HG03469 (cell line): ENCODE measurements at regions not wholly inside any gene's neighbourhood (a gene's known extent, or its start where the extent isn't known, plus 50 kb on each side); places are given as distances from the start of the nearest gene placed in this dataset.
"Not testable (repeated sequence)": the region's sequence is repeated elsewhere in the genome, so short reads cannot be mapped to it uniquely, and the experiment has no call there.

Source experiments
- ATAC-seq: cut with Tn5 transposase; IDR thresholded peaks from one replicate; pipeline ENCODE4 v1.9.1; 2021; ENCODE audit warnings: mild to moderate bottlenecking, moderate library complexity, moderate number of reproducible peaks; ENCODE audit not compliant: unreplicated experiment

DNA sequence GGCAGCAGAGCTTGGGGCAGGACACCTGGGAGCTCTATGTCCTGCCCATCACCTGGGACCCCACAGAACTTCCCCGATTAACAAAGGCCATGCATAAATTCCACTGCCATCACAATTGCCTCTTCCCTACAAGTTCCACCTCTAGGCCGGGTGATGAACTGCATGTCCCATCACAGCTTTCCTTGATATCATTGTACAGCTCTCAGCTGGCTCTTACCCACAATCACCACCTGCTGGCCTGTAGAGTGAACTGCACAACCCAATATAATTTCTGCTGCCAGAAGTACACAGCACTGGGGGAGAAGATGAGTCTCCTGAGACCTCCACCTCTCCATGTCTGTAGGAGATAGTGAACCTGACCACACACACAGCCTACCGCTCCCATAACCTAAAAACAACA is 285.0 kb upstream of the AADAT start:
- peak; percentile 100 for ATAC-seq

DNA sequence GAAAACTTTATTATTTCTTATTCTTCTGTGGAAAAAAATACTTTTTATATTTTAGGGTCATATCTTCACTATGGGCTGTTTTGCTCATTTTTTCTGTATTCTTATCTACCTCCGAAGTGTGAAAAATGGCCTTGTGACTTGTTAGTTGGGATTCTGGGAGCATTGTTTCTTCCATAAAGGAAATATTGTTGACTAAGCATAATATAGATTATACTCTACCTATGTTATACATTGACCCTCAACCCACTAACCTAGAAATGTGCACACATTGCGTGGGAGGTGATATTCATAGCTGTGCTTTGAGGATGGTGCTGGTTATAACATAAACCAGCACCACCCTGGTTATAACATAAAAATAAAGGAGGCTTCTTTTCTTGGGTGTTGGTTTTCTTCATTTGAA is 259.2 kb upstream of the AADAT start:
- no peak for ATAC-seq

DNA sequence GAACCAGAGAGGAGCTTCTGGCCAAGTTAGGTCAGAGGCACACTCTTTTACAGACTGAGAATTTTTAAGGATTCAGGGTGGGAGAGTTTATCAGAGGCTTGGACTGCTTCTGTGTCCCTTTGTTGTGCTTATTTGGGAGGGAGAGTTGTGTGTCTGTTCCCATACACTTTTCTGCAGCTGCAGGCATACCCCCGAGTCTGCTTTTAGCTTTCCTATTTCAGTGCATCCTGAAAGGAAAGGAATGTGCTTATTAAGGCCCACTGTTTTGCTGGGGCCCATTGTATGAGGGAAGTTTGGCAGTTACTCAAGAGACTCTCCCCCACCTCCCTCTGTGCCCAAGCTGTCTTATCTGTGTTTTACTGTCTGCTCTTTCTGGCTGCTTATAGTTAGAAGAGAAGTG is 257.4 kb upstream of the AADAT start:
- ATAC-seq = not testable (repeated sequence)

DNA sequence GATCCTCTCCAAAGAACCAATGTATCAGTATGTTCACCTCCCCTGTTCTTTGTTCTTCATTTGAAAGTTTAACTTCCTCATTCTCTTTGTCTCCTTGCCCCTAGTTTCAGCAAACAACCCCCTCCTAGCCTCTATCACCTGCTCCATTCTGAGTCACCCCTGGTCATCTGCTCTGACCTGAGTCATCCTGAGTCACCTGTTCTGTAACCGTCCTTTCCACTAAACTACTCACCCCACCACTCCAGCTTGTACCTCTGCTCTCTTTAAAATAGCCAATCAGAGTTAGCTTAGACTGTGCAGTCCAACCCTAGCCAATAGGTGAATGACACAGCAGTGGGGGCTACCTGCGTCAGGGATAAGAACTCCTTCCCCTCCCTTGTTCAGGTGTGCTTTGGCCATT is 249.8 kb upstream of the AADAT start:
- no peak for ATAC-seq

DNA sequence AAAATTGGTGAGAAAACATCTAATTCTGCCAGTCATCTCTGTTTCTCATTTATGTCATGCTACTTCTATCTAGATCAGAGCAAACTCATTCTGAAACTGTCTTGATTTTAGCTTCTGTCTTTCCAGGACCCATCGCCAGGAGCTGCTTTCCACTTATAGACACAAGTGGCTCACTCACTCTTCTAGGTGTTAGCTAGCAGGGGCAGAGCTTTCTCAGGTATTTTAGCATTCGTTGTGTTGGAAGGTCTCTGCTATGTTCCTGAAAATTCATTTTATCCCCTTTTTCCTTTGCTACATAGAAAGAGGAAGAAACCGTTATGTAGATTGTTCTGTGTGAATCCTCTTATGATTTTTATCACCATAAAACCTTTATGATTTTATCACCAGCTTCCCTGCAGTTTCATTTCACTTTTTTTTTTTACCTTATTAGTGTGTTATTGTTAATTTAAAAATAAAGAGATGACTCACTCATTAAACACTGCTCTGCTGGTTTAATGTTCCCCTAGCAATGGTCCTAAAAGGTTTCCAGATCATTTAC is 246.6 kb upstream of the AADAT start:
- ATAC-seq = peak; percentile 94

DNA sequence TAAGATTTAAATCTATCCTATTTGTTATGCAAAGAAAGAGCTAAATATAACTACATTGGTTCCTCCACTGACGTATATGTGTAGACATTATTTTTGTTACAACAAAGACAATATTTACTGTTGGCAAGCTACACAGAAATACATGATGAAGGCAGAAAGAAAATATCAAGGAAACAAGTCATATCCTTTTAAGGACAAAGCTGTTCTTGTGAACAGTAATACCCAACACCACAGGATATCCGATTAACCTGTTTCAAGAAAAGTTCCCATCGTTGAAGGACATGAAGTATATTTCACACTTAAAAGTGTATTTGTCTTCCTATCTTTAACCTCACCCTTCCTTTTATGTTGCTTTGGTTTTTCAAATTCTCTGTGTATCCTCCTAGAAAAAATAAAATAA is 235.8 kb upstream of the AADAT start:
- no peak for ATAC-seq

DNA sequence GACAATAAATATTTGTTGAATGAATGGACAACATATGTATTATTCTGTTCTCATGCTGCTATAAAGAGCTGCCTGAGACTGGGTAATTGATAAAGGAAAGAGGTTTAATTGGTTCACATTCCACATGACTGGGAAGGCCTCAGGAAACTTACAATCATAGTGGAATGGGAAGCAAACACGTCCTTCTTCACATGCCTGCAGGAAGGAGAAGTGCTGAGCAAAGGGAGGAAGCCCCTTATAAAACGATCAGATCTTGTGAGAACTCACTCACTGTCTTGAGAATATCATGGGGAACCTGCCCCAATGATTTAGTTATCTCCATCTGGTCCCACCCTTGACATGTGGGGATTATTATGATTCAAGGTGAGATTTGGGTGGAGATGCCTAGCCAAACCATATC is 233.9 kb upstream of the AADAT start:
- ATAC-seq = no peak

DNA sequence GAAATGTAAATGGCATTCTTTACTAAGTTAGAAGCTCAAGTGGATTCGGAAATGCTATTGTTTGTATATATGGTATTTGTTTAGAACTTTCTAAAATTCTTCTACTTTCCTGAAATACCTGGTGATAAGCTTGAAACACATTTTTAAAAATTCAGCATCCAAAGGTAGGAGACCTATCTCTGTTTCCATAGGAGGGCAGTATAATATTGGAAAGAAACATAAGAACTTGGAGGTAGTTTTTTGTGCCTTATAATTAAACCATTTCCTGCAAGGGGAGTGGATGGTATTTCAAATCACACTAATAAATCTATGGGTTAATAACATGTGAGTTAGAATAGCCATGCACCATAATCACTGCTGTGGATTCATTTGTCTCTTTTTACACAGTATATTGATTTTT is 217.4 kb upstream of the AADAT start:
- no peak for ATAC-seq

DNA sequence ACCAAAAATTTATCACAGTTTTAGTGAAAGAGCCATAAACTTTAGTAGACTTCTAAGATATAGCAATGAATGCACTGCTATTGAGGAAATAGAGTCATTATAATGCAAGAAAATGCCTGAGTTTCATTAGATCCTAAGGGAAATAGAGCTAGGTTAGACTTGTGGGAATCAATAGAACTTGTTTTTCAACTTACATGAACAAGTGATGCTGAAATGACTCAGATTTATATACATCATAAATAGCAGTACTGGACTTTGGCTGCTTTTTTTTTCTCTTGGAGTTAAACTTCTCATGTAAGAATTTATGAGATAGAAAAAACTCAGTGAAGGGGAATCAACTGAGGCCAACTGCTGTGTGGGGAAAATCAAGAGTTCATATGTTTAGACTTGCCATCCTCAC is 216.5 kb upstream of the AADAT start:
- no peak for ATAC-seq

DNA sequence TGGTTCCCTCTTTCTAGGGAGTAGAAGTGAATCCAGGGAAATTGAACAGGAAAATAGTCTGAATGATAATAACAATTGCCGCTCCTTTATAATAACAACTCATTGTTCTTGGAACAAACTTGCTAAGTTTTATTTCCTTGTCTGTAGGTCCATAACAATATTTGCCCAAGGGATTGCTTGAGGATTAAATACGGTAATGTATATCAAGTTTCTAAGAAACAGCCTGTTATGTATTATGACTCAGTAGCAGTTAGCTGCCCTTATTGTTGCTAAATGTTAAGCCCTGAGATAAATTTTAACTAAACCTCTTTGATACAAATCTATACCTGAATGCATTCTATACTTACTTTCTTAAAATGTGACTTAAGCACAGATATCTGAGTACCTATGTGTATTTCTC is 215.9 kb upstream of the AADAT start:
- no peak for ATAC-seq

DNA sequence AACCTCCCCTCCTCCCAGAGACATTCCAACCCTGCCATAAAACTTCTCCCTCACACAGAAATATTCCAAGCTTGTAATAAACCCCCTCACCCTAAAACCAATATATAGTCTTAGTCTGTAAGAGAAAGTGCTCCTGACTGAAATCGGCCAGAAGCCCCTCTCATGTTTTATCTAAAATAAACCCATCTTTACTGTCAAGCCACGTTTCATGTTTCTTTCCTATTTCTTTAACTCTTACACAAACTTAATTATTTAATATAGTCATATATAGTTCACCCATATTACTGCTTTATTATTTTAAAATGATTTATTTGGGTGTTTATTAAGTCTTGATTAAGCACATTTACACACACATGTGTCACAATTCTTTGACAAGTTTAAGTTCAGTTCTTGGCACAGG is 191.3 kb upstream of the AADAT start:
- ATAC-seq = no peak

DNA sequence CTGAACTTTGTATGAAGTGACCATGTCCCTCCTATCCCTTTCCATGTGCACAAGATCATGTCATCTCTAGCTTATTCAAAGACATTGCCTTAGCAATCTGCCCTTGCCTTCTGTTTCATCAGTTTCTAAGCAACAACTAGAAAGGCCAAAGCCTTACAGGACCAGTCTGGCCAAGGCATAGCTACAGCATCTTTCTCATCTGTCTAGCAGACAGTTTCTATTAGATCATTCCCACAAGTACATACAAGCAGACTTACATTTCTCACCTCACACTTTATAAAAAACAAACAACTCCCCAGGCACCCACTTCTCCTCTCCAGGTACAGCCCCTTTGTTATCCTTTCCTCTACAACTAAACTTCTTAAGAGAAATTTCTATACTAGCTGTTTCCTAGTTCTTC is 188.7 kb upstream of the AADAT start:
- ATAC-seq = no peak

DNA sequence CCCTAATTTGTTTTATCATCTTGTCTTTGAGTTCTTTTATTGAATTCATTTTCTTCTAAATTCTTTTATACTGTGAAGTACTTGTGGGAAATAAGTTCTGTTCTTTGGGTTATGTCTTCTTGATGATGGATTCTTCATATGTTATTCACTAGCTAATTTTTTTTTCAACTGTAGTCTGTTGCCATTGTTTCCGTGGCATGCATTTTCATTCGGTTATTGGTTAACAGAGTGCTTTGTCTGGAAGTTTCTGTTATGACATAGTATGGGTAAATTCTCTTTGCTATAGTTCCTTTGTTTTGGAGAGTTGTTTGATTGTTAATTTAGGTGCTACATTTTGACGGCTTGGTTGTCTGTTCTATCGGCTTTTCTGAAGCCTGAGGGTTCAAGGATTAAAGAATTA is 184.9 kb upstream of the AADAT start:
- ATAC-seq = no peak

DNA sequence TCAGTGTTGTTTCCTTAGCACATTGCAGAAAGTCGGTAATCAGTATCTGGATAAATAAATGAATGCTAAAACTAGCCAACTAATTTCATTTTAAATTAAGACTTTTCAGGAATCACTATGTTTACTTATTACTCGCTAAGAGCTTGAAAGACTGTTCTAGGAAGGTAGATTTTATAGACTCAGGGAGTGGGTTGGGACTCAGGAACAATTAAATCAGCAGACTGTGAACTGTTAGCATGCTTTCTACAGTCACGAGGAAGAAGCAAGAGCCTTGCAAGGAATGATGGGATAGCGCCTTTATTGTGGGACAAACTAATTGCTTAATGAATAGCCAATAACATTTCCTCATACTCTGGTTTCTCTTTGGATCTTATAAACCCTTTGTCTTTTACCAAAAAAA is 183.2 kb upstream of the AADAT start:
- ATAC-seq = no peak

DNA sequence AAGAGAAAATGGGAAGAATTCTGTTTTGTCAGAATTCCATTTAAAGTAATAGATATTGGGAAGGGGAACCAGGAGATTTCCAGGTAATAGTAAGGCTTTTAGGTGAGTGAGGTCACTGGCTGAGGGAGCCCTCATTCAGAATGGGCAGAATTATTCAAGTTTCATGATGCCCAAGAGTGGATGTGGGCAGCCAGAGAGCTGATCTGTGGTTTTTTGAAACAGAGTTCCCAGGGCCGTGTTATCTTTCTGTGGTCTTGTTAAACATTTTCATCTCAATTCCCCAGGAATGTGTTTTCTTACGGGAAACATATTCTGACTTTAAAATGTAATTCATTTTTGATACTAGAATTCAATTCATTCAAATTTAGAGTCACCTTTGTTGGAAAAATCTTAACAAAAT is 182.0 kb upstream of the AADAT start:
- ATAC-seq = no peak

DNA sequence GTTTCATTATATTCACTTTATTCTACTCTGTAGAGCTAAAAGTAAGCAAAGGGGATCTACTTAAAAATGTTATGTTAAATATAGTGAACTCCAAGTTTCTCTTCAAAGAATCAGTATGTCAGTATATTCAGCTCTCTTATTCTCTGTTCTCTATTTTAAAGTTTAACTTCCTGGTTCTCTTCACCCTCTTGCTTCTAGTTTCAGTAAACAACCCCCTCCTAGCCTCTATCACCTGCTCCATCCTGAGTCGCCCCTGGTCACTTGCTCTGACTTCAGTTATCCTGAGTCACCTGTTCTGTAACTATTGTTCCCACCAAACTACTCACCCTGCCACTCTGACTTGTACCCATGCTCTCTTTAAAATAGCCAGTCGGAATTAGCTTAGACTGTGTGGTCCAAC is 180.9 kb upstream of the AADAT start:
- ATAC-seq = no peak

DNA sequence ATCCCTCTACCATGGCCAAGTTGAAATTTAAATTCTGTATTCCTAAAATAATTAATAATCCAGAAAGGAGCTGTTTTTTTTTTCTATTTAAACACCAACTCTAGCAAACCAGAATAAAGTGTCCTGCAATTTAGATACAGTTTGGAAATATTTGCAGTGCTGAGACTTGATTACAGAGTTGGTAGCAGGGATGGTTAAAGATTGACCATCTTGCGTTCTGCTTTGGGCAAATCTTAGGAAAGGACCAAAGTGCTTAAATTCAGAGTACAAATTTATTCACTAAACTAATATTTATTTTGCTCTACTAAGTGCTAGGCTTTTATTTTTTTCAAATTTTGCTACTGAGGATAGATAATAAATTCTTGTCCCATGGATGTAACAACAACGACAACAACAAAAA is 180.2 kb upstream of the AADAT start:
- no peak for ATAC-seq

DNA sequence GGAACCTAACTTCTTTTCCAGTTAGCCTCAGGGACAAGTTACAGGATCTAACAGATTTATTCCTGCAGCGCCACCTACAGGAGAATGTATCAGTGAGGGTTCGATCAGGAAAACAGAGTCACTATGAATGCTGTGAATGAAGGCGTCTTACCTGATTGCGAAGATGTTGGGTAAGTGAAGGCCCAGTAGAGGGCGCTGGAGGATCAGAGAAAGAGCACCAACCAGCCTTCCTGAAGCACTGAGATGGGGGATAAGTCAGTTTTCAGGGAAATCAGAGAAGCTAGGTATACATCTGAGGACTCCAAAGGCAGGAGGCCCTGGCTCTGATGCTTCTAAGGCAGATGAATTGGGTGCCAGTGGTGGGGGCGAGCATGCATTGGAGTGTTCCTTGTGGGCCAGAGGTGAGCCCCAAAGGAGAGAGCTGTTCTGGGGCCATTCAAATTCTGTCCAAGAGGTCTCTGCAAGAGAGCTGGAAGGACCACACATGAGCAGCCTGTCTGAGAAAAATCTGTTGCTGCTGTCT is 169.9 kb upstream of the AADAT start:
- ATAC-seq = peak; percentile 99

DNA sequence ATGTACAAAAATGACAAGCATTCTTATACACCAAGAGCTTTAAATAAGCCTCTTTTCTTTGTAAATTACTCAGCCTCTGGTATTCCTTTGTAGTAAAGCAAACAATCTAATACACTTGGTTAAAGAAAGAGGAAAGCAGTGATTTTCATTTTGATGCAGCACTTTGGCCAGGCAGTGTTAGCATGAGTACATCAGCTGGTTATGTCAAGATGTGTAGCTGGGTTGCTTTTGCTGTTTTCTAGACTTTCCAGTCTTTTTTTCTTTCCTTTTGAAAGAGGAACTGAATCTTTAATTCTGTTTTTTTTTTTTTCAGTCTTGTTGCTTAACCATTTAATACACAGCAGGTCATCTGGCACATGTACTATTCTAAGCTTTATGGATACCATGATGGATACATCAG is 167.1 kb upstream of the AADAT start:
- ATAC-seq = no peak

DNA sequence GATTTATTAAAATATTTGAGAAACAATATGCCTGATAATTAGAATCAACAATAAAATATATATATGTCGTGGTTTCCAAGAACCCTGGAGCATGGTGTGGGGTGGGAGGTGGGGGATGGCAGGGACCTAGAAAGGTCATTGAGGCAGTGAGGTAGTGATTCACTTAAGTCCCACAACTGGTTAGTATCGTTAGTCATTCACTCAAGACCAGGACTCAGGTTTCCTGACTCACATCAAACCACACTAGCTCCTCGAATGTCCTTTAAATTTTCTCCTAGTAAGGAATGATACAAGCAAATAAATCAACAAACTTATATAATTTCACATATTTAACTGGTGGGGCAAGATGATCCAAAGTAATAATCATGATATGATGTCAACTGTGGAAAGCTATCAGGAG is 158.8 kb upstream of the AADAT start:
- ATAC-seq = no peak

DNA sequence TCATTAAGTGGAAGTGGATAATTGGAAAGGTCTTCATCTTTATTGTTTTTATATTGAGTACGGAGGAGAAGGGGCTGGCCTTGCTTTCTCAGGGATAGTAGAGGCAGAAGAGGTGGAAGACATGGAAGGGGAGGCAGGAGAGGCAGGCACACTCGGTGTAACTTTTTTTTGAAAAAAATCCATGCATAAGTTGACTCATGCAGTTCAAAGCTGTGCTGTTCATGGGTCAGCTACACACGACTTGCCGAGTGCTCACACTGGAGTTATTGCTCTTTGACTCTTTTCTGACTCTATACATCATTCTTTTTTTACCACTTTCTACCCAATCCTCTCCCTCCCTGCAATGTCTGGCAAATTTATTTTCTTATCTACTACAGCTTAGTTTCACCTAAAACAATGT is 158.3 kb upstream of the AADAT start:
- ATAC-seq = no peak

DNA sequence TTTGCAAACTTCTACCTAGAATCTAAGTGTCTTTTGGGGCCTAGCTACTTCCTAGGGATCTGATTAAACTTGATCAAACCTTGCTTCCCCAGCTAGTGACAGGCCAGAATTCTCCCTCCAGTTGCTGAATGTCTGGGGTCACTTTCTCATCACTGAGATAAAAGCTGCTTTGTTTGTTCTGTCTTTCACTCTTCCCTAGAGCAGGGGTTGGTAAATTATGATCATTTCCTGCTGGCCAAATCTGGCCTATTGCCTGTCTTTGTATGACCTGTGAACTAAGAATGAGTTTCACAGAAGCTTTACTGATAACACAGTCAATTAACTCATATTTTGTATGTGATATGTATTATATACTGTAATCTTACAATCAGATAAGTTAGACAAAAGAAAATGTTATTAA is 157.8 kb upstream of the AADAT start:
- ATAC-seq = no peak

DNA sequence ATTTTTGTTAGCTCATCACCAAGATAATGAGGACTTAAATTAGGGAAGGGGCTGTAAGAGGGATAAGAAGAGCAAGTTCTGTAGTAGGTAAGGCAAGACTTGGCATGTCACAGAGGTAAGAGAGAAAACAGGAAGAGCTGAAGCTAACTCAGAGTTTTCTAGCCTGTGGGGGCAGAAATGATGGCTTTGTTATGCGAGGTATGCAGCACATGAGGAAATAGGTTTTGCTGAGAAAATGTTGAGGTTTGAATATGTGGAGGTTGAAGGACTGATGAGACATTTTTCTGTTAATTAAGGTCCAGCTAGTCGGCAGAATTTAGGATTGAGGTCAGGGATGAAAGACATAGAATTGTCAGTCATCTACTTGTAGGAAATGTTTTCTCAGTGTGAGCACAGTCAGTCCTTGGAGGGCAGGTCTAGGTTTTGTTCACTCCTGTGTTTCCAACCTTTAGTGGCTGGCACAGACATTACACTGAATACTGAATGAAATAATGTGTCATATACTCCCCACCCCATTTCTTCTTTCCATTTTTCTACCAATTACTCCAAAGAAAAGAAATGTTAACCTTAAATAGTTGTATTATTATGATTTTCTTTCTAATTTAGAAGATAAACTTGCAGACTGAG is 154.0 kb upstream of the AADAT start:
- no peak for ATAC-seq
